ENCODE measurements at regions not wholly inside any gene's neighbourhood (a gene's known extent, or its start where the extent isn't known, plus 50 kb on each side); places are given as distances from the start of the nearest gene placed in this dataset.
A peak's percentile ranks its signal among the peaks of the same experiment; 100 is the strongest.

DNA sequence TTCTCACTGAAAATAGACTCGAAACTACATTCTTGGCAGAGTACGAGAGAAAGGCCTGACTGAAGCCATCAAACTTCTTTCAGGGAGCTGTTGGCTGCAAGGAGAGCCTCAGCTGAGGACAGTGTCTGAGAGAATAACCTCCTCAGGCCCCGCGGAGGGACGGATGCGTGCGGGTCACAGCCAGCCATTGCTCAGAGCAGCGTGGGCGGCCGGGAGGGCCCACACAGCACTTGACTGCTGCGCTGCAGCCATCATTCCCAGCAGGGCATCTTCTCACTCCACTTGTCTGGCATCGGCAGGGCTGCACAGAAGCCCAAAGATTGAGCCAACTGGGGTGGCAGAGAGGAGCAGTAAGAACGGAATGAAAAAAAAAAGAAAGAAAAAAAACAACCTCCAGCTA lies 113.5 kb downstream of the XCL2 start:
- Histone ChIP-seq H3K36me3 (ENCODE audit: low read depth, missing control alignments) (no peaks in the 10 kb centered on the region), H3K9me3 (no peaks in the 10 kb centered on the region), H3K27ac (peak overlapping the region in 1 of 2 donors; percentile 74), H3K4me1 (peaks cover 35% of the 10 kb centered on the region), H3K27me3 (no peaks in the 10 kb centered on the region), H3K4me3 (no peak overlapping the region)
- peak; percentile 21 for DNase-seq
- 66 to 73% methylated on average over 13 of the region's 13 CpGs for WGBS, 2 donors
- intact Hi-C loops (cut with DNase I; ENCODE audit: low total_unique reads) = no loop called here
- TF ChIP-seq CTCF (IDR thresholded peaks at IDR 0.05) (no peak), POLR2A (IDR thresholded peaks at IDR 0.05) (no peak)

DNA sequence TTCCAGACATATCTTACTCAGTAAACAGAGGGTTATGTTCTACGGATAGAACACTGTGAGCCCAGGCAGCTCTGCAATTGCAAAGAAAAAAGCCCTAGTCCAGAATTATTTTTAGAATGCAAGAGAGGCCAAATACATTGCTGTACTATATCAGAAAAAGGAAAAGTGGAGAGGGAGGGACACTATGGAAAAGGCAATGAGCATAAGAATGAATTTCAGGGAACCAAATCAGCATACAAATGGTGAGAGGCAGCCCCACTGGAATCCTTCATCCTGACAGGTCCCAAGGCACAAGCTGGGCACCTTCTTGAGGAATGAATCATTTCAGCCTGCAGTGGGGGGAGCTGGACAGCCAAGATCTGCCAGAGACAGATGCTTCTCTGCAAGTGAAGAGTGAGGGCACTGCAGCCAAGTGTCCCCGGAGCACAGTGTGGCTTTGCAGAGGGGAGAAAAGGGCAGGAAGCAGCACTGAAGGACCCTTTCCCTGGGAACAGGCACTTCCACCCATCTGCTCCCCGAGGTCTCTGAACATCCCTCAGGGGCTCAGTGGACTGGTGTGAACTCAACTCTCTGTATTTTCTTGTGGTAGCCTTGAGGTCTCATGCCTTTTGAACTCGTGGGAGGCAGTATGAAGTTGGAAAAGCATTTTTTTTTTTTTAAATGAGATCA lies 115.6 kb downstream of the XCL2 start:
- 40 to 46% methylated on average over 4 of the region's 4 CpGs for WGBS, 2 donors
- DNase-seq = peak; percentile 34
- Histone ChIP-seq H3K9me3 (no peaks in the 10 kb centered on the region), H3K27ac (peak overlapping the region in 1 of 2 donors; percentile 74), H3K27me3 (no peaks in the 10 kb centered on the region), H3K4me1 (peaks cover 35% of the 10 kb centered on the region), H3K36me3 (ENCODE audit: low read depth, missing control alignments) (no peaks in the 10 kb centered on the region), H3K4me3 (no peak overlapping the region)
- intact Hi-C loops (cut with DNase I; ENCODE audit: low total_unique reads) = no loop called here
- TF ChIP-seq POLR2A (IDR thresholded peaks at IDR 0.05) (no peak), CTCF (IDR thresholded peaks at IDR 0.05) (no peak)

GRCh38 chr1:168427051-168427450 lies 116.7 kb downstream of the XCL2 start:
- H3K36me3 ChIP-seq (ENCODE audit: low read depth, missing control alignments) = no peaks in the 10 kb centered on the region
- H3K4me1 ChIP-seq = peaks cover 35% of the 10 kb centered on the region
- 56 to 77% methylated on average over 1 of the region's 1 CpG for WGBS, 2 donors
- TF ChIP-seq POLR2A (IDR thresholded peaks at IDR 0.05) = no peak
- no peak for TF ChIP-seq CTCF (IDR thresholded peaks at IDR 0.05)
- DNase-seq = no peak
- no peaks in the 10 kb centered on the region for H3K9me3 ChIP-seq
- intact Hi-C loops (cut with DNase I; ENCODE audit: low total_unique reads) = no loop called here
- no peak overlapping the region for H3K4me3 ChIP-seq
- H3K27ac ChIP-seq = peak overlapping the region in 1 of 2 donors; percentile 74
- no peaks in the 10 kb centered on the region for H3K27me3 ChIP-seq

- WGBS, 2 donors = 91 to 95% methylated on average over 2 of the region's 2 CpGs
- intact Hi-C loops (cut with DNase I; ENCODE audit: low total_unique reads) = no loop called here
- DNase-seq = no peak
- TF ChIP-seq POLR2A (IDR thresholded peaks at IDR 0.05) (no peak), CTCF (IDR thresholded peaks at IDR 0.05) (no peak)
- no peaks in the 10 kb centered on the region for H3K27me3 ChIP-seq
- no peak overlapping the region for H3K4me3 ChIP-seq
- H3K4me1 ChIP-seq = peaks cover 20% of the 10 kb centered on the region
- no peak overlapping the region for H3K27ac ChIP-seq
- no peaks in the 10 kb centered on the region for H3K9me3 ChIP-seq
- H3K36me3 ChIP-seq (ENCODE audit: low read depth, missing control alignments) = no peaks in the 10 kb centered on the region
Observed at GRCh38 chr1:168424281-168424680, 119.5 kb downstream of the XCL2 start.

- Histone ChIP-seq H3K36me3 (ENCODE audit: low read depth, missing control alignments) (no peaks in the 10 kb centered on the region), H3K9me3 (no peaks in the 10 kb centered on the region), H3K27ac (no peak overlapping the region), H3K4me3 (no peak overlapping the region), H3K27me3 (no peaks in the 10 kb centered on the region), H3K4me1 (peaks cover 6% of the 10 kb centered on the region)
- no peak for TF ChIP-seq POLR2A (IDR thresholded peaks at IDR 0.05)
- TF ChIP-seq CTCF (IDR thresholded peaks at IDR 0.05) = no peak
- no peak for DNase-seq
- intact Hi-C loops (cut with DNase I; ENCODE audit: low total_unique reads) = no loop called here
- 64 to 67% methylated on average over 1 of the region's 1 CpG for WGBS, 2 donors
Observed at GRCh38 chr1:168422203-168422847, 121.5 kb downstream of the XCL2 start.

Data from testis (tissue), 2 donors.